Prostate gland (tissue), 2 donors: ENCODE measurements at regions not wholly inside any gene's neighbourhood (a gene's known extent, or its start where the extent isn't known, plus 50 kb on each side); places are given as distances from the start of the nearest gene placed in this dataset.

ENCODE experiments used
- POLR2A ChIP-seq: fragments of 450-650 bp; IDR thresholded peaks from one replicate; pipeline ENCODE4 v1.6.1; 2016; ENCODE audit warnings: antibody characterized with exemption, mild to moderate bottlenecking
- TF ChIP-seq, protein P1 (sequence below), 4 experiments: fragments of 200-600 bp in 2 of 4; fragments of 450-650 bp in 2 of 4; sonication (generic) in 2 of 4; IDR thresholded peaks; 1 replicate in 3 of 4; 2 replicates in 1 of 4; pipeline ENCODE4 v1.5.1; 2016 to 2019; ENCODE audit warnings: antibody characterized with exemption in 4 of 4, mild to moderate bottlenecking in 2 of 4, moderate library complexity in 2 of 4

DNA sequence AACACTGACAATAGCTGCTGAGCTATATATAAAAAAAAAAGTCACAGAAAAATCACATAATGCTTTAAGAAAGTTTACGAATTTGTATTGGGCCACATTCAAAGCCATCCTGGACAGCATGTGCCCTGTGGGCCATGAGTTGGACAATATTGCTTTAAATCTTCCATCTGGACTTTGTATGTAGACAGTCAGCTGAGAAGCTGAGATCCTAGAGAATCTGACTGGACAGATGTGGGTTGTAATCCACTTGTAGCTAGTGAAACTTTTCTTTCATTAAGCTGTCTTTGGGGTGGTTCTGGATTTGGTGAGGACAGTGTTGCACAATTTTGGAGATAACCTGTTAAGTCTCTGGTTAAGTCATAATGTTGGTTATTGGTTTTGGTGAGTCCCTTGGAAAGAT, 824.5 kb downstream of the CCSER2 start:
- TF ChIP-seq POLR2A = no peak
- TF ChIP-seq, protein P1, sequence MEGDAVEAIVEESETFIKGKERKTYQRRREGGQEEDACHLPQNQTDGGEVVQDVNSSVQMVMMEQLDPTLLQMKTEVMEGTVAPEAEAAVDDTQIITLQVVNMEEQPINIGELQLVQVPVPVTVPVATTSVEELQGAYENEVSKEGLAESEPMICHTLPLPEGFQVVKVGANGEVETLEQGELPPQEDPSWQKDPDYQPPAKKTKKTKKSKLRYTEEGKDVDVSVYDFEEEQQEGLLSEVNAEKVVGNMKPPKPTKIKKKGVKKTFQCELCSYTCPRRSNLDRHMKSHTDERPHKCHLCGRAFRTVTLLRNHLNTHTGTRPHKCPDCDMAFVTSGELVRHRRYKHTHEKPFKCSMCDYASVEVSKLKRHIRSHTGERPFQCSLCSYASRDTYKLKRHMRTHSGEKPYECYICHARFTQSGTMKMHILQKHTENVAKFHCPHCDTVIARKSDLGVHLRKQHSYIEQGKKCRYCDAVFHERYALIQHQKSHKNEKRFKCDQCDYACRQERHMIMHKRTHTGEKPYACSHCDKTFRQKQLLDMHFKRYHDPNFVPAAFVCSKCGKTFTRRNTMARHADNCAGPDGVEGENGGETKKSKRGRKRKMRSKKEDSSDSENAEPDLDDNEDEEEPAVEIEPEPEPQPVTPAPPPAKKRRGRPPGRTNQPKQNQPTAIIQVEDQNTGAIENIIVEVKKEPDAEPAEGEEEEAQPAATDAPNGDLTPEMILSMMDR (IDR thresholded peaks at IDR 0.05) = no peak
